Endothelial cell of umbilical vein (primary cell): ENCODE measurements at regions not wholly inside any gene's neighbourhood (a gene's known extent, or its start where the extent isn't known, plus 50 kb on each side); places are given as distances from the start of the nearest gene placed in this dataset.

Experiments
- BruUV-seq: library from RNA; stranded (reverse); fragments of 400-500 nt; replicated peaks from 2 replicates; lab custom pipeline; 2021; lab: Mats Ljungman, UMichigan
- CTCF ChIA-PET: fragments of 300-600, 350-600 bp; sonication (Branson Sonifier 250); formaldehyde crosslinking; loops from one replicate; lab custom pipeline; 2021; ENCODE audit warnings: antibody characterized with exemption, inconsistent platforms; lab: Charles Lee
- POLR2A ChIA-PET: fragments of 300-600, 350-600 bp; sonication (Branson Sonifier 250); formaldehyde crosslinking; loops from one replicate; lab custom pipeline; 2021; ENCODE audit warnings: antibody characterized with exemption, inconsistent platforms; lab: Charles Lee
- DNase-seq: peaks from one replicate; pipeline ENCODE4 v3.0.0-alpha.2; 2011; ENCODE audit warnings: low read depth, low spot score
- FAIRE-seq: peaks from 2 replicates; lab custom pipeline; 2011; peaks lifted over from hg19 to GRCh38; lab: Jason Lieb, UNC
- H2AFZ ChIP-seq: 2 replicates; pipeline ENCODE4 v1.6.0; 2012; ENCODE audit warnings: low read depth, low read length, control low read depth, inconsistent platforms
- H3K27ac ChIP-seq: 2 replicates; pipeline ENCODE4 v1.5.1; 2011; ENCODE audit warnings: low read depth, mild to moderate bottlenecking, control low read depth, low read length, moderate library complexity; ENCODE audit not compliant: insufficient read depth
- H3K27me3 ChIP-seq, 2 experiments: 2 replicates each; pipeline versions ENCODE4 v1.6.0 to v1.6.1; 2011; ENCODE audit warnings: low read length in 2 of 2, mixed read lengths in 1 of 2; ENCODE audit not compliant: control insufficient read depth in 2 of 2, insufficient read depth in 2 of 2
- H3K36me3 ChIP-seq, 2 experiments: 2 replicates in 1 of 2; 3 replicates in 1 of 2; pipeline ENCODE4 v1.5.1; 2011; ENCODE audit warnings: low read length in 2 of 2, mild to moderate bottlenecking in 1 of 2, moderate library complexity in 1 of 2; ENCODE audit not compliant: control insufficient read depth in 2 of 2, insufficient read depth in 2 of 2; ENCODE audit errors: extremely low read depth in 1 of 2
- H3K4me1 ChIP-seq: 3 replicates; pipeline ENCODE4 v1.5.1; 2011; ENCODE audit warnings: mild to moderate bottlenecking, low read length; ENCODE audit not compliant: control insufficient read depth, insufficient read depth; ENCODE audit errors: extremely low read depth
- H3K4me2 ChIP-seq: 2 replicates; pipeline ENCODE4 v1.6.1; 2011; ENCODE audit warnings: low read length, control low read depth, mixed read lengths; ENCODE audit not compliant: insufficient read depth
- H3K4me3 ChIP-seq, 3 experiments: fragments of 200-600 bp in 1 of 3; sonication (generic), shearing (Covaris generic) in 1 of 3; replicated peaks in 1 of 3; 2 replicates each; pipeline ENCODE4 v1.5.1; 2011 to 2016; ENCODE audit warnings: control low read depth in 3 of 3, low read length in 3 of 3, mild to moderate bottlenecking in 2 of 3, inconsistent platforms in 1 of 3, low read depth in 1 of 3, moderate library complexity in 1 of 3; ENCODE audit not compliant: insufficient read depth in 1 of 3
- H3K79me2 ChIP-seq: 2 replicates; pipeline ENCODE4 v1.6.0; 2012; ENCODE audit warnings: low read length, inconsistent platforms; ENCODE audit not compliant: control insufficient read depth, insufficient read depth
- H3K9ac ChIP-seq: replicated peaks from 2 replicates; pipeline ENCODE3; 2011; ENCODE audit warnings: low read length, control low read depth; ENCODE audit not compliant: insufficient read depth; ENCODE audit errors: extremely low read depth
- H3K9me1 ChIP-seq: replicated peaks from 3 replicates; pipeline ENCODE4 v1.6.0; 2011; ENCODE audit warnings: mild to moderate bottlenecking, low read length; ENCODE audit not compliant: control insufficient read depth, insufficient read depth; ENCODE audit errors: extremely low read depth
- H3K9me3 ChIP-seq: replicated peaks from 2 replicates; pipeline ENCODE4 v1.5.1; 2012; ENCODE audit warnings: low read length, inconsistent platforms; ENCODE audit not compliant: control insufficient read depth, insufficient read depth
- H4K20me1 ChIP-seq: replicated peaks from 2 replicates; pipeline ENCODE3; 2011; ENCODE audit warnings: mild to moderate bottlenecking, low read length; ENCODE audit not compliant: control insufficient read depth, insufficient read depth; ENCODE audit errors: extremely low read depth
- EZH2 ChIP-seq: IDR thresholded peaks from 2 replicates; pipeline ENCODE4 v1.6.1; 2012; ENCODE audit warnings: borderline replicate concordance, low read depth, mild to moderate bottlenecking, moderate library complexity, low read length, inconsistent platforms; ENCODE audit not compliant: severe bottlenecking
- FOS ChIP-seq: IDR thresholded peaks from 2 replicates; pipeline ENCODE4 v1.6.1; 2011; ENCODE audit warnings: mild to moderate bottlenecking, low read length, moderate library complexity, borderline replicate concordance; ENCODE audit not compliant: insufficient read depth
- GATA2 ChIP-seq: IDR thresholded peaks from 2 replicates; pipeline ENCODE4 v1.7.0; 2011; ENCODE audit warnings: low read depth, mild to moderate bottlenecking, moderate library complexity, mixed read lengths, low read length; ENCODE audit not compliant: insufficient read length, insufficient read depth
- JUN ChIP-seq: IDR thresholded peaks from 2 replicates; pipeline ENCODE4 v1.6.1; 2011; ENCODE audit warnings: borderline replicate concordance, low read depth; ENCODE audit not compliant: insufficient read length, insufficient read depth
- MYC ChIP-seq: IDR thresholded peaks from one replicate; pipeline ENCODE4 v1.6.1; 2011; ENCODE audit warnings: mild to moderate bottlenecking, low read depth, low read length
- POLR2A ChIP-seq: IDR thresholded peaks from 2 replicates; pipeline ENCODE4 v1.6.1; 2012; ENCODE audit warnings: low read depth, mild to moderate bottlenecking, control low read depth, low read length
- POLR2AphosphoS5 ChIP-seq: IDR thresholded peaks from 2 replicates; pipeline ENCODE4 v1.6.1; 2012; ENCODE audit warnings: low read depth, mild to moderate bottlenecking, control low read depth, low read length, moderate library complexity; ENCODE audit not compliant: insufficient read depth
- dilution Hi-C: fragments of 300-500 bp; cut with MboI; formaldehyde crosslinking; loops from one replicate; pipeline ENCODE4 v1.15.0; 2019; ENCODE audit warnings: low sequenced_read_pairs; ENCODE audit not compliant: extremely low pct_ligation_motif_present
- intact Hi-C: fragments of 100-400 bp; cut with micrococcal nuclease; formaldehyde crosslinking; loops from one replicate; pipeline ENCODE4 v1.10.0; 2022
- TF ChIP-seq, protein P1 (sequence below): IDR thresholded peaks from 2 replicates; pipeline ENCODE4 v1.6.1; 2011; ENCODE audit not compliant: insufficient read depth, insufficient read length
- TF ChIP-seq, protein P2 (sequence below), 2 donors: IDR thresholded peaks; 1 replicate in 1 of 2; 2 replicates in 1 of 2; pipeline ENCODE4 v1.5.1; 2011; ENCODE audit warnings: low read length in 2 of 2, mild to moderate bottlenecking in 2 of 2, moderate library complexity in 2 of 2, control low read depth in 1 of 2, inconsistent platforms in 1 of 2, low read depth in 1 of 2; ENCODE audit not compliant: insufficient read depth in 1 of 2; ENCODE audit errors: extremely low read depth in 1 of 2

DNA sequence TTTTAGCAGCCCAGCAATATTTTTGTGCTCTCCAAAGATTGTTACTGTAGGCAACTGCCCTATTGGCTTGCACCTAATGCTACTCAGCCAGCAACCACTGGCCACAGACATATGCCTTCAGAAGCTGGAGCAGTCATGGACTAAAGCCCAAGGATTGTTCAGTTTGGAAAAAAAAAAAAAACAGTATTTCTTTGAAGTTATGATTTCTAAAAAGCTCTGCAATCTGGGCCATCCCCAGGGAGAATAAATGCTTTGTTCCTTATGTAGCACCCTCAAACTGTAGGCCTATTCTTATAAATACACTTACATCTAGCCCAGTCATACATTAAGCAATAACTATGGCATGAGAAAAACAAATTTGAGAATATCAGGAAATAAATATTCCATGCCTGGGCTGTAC, 2190.5 kb upstream of the RAG2 start:
- no peaks in the 10 kb centered on the region for H3K27me3 ChIP-seq
- CTCF ChIA-PET: no interaction called here
- DNase-seq (no peak), FAIRE-seq (no peak)
- no peak overlapping the region for H2AFZ ChIP-seq
- no peaks in the 10 kb centered on the region for H4K20me1 ChIP-seq
- POLR2A ChIA-PET: no interaction called here
- no peak overlapping the region for H3K27ac ChIP-seq
- no peaks in the 10 kb centered on the region for H3K9me3 ChIP-seq
- intact Hi-C loops: no loop called here
- no peaks in the 10 kb centered on the region for H3K4me1 ChIP-seq
- no peaks in the 10 kb centered on the region for H3K9me1 ChIP-seq
- H3K79me2 ChIP-seq: no peaks in the 10 kb centered on the region
- H3K4me3 ChIP-seq: no peak overlapping the region
- no peak overlapping the region for H3K4me2 ChIP-seq
- dilution Hi-C loops: no loop called here
- no peak overlapping the region for H3K9ac ChIP-seq
- no TSS peak for BruUV-seq
- H3K36me3 ChIP-seq: no peaks in the 10 kb centered on the region
- TF ChIP-seq, protein P1, sequence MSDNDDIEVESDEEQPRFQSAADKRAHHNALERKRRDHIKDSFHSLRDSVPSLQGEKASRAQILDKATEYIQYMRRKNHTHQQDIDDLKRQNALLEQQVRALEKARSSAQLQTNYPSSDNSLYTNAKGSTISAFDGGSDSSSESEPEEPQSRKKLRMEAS: no peak
- no peak for TF ChIP-seq POLR2AphosphoS5
- TF ChIP-seq GATA2: no peak
- no peak for TF ChIP-seq MYC
- no peak for TF ChIP-seq FOS
- TF ChIP-seq, protein P2, sequence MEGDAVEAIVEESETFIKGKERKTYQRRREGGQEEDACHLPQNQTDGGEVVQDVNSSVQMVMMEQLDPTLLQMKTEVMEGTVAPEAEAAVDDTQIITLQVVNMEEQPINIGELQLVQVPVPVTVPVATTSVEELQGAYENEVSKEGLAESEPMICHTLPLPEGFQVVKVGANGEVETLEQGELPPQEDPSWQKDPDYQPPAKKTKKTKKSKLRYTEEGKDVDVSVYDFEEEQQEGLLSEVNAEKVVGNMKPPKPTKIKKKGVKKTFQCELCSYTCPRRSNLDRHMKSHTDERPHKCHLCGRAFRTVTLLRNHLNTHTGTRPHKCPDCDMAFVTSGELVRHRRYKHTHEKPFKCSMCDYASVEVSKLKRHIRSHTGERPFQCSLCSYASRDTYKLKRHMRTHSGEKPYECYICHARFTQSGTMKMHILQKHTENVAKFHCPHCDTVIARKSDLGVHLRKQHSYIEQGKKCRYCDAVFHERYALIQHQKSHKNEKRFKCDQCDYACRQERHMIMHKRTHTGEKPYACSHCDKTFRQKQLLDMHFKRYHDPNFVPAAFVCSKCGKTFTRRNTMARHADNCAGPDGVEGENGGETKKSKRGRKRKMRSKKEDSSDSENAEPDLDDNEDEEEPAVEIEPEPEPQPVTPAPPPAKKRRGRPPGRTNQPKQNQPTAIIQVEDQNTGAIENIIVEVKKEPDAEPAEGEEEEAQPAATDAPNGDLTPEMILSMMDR (IDR thresholded peaks at IDR 0.05; ENCODE audit: extremely low read depth in 1 of 2, insufficient read depth in 1 of 2, low read depth in 1 of 2, low read length in 2 of 2): no peak
- TF ChIP-seq EZH2: no peak
- no peak for TF ChIP-seq JUN
- TF ChIP-seq POLR2A: no peak
